Stimulated activated CD4-positive, alpha-beta T cell treated with anti-CD3 and anti-CD28 coated beads, TNF-alpha, amount 100 ng/mL, for 48 hours (primary cell): ENCODE measurements at regions not wholly inside any gene's neighbourhood (a gene's known extent, or its start where the extent isn't known, plus 50 kb on each side); places are given as distances from the start of the nearest gene placed in this dataset.

ENCODE experiments used
- DNase-seq, 3 donors: peaks; one replicate each; pipeline ENCODE4 v3.0.0-alpha.2; 2020; ENCODE audit warnings: low read depth in 3 of 3

DNA sequence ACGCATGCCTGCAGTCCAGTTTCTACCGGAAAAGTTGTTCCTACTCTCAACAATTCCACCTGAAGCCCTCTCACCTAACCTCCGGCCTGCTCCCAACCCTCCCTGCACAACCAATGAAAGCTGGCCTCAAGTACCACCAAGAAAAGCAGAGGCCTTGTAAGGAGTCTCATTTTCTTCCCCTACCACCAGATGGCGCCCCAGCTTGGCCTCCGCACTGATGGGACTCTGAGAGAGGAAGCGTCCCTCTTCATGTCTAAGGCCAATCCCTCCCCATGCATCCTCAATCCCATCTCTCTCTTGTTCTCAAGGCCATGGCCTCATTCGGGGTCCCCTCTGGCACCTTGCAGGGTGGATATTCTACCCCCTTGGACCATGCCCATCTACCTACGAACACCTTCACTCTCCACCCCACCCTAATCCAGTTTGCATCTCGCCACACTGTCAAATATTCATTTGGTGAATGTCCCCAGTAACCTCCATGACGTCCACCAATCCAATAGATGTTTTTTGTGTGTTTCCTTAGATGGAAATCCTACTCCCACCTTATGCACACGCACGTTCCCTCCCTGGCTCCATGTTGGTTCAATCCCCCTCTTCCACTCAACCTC is 412.8 kb downstream of the ZNF536 start:
- peak; percentile 21 to 41 (median 36) for DNase-seq

DNA sequence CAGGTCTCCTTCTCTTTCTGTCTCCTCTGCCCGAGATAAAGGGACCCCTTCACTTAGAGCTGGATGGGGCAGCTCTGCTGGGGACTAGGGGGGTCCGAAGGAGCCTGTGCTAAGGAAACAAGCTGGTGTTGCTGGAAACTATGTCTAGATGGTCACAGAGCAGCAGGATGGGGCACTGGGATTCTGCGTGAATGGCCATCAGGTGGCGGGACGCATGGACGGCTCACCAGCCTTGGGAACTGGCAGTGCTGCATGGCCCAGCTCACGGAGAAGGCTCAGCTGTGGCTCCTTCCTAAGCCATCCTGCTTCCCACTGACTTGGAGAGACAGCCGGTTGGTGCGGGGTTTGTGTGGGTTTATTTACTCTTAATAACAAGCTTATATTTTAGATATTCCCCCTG is 411.8 kb downstream of the ZNF536 start:
- DNase-seq, result no peak

DNA sequence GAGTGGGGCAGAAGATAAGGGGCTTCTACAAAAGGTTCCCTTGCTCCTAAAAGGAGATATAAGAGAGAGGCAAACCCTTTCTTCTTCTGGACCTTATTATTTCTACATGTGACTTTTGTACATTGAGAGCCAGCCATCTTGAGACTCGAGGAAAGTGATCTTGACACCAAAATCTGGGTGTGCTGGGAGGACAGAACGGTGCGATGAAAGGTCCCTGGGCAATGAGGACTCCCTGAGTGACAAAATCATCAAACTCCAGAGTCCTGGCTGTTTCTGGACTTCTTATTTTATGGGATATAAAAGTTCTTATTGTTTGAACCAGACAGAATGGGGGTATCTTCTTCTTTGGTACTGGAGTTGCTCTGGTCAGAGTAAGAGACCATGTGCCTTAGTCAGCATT is 411.0 kb downstream of the ZNF536 start:
- DNase-seq, result no peak

DNA sequence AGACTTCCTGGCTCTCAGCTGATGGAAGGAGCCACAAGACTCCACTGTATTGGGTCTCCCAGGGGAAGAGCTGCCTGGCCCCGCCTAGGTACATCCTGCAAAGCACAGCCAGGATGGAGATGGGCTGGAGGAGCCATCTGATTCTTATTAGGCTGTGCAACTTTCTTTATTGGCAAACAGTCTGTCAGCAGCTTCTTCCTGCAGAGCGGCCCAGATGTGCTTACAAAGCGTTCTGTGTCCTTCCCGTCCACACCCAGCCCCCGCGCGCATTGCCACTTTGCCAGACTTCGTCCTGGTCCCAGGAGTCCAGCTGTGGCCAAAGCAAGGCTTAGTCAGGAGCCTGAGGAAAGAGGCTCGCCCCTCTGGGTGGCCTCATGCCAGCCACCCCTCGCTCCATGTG is 409.3 kb downstream of the ZNF536 start:
- DNase-seq, result no peak

DNA sequence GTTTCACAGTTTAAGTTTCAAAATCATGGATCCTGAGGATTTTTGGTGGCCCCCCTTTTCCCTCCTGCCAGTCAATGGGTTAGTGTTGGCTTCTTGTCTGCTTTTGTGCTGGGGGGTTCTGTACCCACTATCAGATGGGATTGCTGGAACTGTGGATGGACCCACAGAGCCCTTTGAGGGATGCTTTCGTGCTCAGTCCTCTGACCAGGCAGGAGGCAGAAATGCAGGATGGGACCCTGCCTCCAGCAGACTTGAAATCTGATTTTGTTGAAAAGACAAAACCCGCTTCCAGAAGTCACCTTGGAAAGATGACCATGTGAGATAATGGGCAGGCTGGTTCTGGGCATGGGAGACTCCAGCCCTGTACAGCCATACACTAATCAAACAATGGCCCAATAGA is 408.9 kb downstream of the ZNF536 start:
- no peak for DNase-seq

DNA sequence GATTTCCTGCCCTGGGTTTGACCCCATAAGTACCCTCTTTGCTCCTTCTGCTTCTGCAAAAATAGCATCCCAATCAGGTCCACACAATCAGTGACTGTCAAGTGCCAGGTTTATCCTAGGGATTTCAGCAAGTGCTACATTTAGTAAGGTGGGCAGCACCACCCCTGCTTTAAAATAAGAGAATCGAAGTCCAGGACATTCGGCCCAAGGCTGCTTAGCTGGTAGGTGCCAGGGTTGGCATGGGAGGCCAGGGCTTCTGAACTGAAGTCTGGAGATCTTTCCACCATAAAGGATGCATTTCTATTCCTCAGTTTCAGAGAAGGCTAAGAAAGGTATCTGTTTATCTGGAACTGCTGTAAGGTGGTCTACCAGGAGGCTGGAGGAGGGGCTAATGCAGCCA is 408.3 kb downstream of the ZNF536 start:
- no peak for DNase-seq

DNA sequence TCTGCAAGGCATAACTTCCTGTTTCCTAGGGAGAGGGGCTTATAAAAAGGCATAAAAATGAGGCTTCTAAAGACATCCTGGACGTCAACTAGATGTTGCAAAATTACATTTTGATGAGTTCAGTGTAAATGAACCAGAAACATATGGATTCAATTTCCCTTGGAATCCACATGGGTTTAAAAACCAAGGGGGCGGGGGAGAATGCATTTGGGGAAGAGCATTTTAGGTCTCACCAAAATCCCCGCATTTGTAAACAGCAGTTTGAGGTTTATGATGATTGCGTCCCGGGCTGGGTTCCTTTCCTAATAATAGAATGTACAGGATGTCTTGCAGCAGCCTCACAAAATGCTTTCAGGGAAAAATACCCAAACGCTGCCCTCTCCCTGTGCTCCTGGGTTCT is 407.8 kb downstream of the ZNF536 start:
- DNase-seq, result no peak

DNA sequence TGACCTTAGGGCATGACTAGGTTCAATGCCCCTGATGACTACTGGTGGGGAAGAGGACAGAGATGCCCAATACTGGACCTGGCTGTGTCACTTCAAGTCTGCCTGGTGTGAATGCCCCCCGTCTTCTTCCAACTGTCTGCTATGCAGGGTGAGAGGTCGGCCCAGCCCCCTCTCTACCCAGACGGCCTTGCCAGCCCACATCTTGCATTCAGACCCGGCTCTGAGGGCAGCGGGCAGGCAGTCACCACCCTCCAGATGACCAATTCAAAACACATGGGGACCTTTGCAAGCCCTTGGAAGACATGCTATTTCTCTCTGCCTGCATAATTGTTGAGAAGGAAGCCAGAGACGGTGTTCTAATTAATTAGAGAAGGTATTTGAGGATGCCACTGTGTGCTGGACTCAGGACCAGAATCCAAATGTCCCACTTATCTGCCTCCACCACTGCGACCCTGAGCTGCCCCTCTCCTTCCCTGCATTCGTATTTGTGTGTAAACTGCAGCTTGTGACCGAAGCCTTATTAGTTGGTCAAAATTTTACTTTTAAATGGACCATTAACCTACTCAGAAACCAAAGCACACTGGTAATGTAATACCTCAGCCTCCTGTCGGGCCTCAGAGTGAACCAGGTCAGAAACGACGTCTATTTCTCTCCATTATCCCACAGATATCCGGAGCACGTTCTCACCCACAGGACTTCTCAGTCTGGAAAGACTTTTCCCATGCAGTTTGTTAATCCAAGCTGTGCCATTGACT is 407.0 kb downstream of the ZNF536 start:
- no peak for DNase-seq

DNA sequence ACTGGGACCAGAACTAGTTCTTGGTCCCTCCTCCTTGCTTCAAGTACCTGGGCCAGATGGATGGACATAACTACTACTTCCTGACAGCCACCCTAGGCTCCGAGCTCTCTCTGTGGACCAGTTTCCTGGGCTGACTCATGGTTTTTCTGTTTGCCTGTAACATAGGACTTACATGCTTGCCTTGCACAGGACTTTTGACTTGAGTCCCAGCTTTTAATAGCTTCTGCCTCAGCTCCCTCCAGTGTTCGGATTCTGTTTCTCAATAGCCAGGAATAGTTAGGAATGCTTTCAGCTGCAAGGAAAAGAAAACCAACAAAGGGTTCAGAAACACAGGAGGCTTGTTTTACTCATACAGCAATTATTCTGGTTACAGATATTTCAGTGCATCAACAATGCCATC is 405.9 kb downstream of the ZNF536 start:
- DNase-seq, result no peak

DNA sequence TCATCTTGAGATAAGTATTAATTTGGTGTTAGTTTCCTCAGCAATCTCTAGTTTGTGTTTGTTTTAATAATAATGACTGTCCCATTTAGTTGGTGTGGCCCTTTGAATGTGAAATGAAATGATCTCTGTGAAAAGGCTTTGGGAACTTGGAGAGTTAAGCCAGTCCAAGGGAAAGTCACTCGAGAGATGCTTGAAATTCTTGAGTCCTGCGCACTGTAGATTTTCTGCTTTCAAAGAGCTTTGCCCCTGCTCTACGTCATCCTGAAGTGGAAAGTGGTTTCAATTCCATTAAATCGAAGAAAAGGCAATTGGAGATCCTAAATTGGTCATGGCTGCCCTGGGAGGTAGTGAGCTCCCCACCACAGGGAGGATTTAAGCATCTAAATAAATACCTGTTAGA is 403.8 kb downstream of the ZNF536 start:
- DNase-seq, result no peak

DNA sequence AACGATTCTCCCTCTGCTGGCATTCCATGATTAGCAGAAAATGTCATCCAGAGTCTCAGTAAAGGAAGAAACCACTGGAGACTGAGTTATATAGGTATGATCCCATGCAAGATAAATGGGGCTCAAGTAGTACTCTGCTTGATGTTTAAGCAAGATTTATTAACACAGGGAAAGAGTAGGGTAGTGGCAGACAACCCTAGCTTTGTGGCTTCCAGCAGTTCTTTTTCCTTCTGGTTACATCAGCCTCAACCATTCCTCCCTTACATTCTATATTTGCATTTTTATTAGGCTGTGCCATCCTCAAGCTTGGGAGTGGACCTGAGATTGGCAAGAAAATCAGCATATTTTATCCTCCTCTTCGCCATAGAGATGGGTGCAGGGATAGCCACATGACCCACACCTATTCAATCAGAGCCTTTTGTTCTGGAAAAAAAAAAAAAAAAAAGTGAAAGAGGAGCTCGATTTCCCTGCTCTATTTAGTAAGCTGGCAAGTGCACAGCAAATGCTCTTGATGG is 402.1 kb downstream of the ZNF536 start:
- DNase-seq, result no peak

DNA sequence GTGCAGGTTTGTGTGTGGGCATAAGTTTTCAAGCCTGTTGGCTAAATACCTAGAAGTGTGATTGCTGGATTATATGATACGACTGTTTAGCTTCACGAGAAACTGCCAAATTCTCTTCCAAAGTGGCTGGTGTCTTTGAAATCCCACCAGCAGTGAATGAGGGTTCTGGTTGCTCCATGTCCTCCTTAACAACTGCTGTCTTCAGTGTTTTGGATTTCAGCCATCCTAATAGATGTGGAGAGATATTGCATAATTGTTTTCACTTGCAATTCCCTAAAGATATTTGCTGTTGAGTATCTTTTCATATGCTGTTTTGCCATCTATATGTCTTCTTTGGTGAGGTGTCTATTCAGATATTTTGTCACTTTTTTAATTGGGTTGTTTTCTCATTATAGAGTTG is 390.5 kb downstream of the ZNF536 start:
- DNase-seq, result no peak

DNA sequence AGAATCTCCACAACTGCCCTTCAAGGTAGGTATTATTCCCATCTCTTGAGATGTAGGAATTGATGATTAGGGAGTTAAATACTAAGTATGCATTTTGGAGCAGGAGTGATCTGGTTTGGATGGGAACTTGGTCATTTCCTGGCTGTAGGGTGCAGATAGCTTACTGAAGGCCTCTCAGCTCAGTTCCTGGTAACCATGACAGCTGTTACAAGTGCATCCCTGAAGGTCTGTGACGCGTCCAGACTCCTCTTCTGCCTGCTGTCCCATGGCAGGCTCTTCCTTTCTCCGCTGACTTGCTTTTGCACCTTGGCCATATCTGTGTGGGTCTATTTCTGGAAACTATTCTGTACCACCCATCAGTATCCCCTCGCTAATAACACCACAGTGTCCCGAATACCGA is 387.8 kb downstream of the ZNF536 start:
- DNase-seq, result no peak

DNA sequence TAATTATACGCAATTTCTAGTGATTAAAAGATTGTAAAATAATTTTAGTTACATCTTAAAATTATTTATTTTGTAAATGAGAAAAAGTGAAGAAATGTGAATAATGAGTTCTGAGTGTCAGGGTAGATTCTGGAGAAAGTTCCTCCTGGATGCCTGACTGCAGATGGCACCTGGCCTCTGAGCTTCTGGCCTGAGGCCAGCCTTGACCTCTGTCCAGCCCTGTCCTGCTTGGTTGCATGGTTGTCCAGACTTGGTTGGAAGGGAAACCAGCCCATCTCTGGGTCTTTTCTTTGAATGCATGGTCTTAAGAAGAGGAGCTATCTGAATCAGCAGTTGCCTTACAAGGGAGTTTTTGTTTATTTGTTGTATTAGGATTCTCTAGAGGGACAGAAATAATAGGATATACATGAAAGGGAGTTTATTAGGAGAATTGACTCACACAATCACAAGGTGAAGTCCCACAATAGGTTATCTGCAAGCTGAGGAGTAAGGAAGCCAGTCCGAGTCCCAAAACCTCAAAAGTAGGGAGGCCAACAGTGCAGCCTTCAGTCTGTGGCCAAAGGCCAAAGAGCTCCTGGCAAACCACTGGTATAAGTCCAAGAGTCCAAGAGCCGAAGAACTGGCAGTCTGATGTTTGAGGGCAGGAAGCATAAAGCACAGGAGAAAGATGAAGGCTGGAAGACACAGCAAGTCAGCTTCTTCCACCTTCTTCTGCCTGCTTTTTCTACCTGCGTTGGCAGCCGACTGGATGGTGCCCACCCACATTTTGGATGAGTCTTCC is 385.8 kb downstream of the ZNF536 start:
- DNase-seq, result no peak

DNA sequence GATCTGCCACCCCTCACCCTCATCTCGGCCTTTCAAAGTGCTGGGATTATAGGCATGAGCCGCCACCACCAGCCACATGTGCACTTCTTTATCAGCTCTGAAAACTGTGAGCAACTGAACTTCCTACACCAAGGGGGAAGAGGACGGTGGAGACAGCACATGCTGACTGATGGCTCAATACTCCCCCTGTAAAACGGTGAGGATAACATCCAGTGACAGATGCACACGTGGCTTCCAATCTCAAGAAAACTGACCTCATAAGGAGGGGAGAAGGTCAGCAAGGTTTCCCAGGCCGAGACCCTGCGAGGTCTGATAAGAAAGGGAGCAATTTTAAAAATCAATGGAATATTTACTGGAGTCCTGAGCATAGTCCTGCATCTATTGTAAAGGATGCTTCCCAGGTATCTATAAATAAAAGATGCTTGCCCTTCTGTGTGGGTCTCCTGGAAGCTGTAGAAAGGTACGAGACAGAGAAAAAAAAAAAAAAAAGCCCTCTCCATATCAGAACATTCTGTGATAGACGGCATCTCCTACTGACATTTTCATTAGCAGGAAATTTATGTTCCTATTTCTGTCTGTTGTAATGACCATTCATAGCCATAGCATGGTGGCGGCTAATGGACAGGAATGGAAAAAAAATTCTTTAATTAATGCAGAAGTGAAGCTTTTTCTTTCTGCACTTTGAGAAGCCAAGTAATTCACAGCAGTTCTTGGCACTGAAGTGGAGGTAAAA is 385.1 kb downstream of the ZNF536 start:
- DNase-seq, result no peak

DNA sequence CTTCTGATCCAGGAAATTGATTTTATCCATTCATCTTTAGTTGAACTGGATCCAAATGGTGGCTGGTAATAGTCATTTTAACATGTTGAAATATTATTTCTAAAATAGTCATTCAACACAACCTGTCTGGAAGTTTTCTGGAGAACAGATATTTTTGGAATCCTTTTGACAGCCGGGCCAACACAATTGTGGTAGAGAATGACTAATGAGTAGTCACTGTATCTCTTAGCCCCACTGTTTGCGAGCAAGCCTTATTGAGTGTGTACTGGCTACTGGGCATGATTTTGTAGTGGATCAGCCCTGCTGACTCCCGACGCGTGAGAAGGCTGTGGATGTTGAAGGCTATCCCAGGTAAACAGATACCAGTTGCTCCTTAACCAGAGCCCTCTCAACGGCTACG is 383.4 kb downstream of the ZNF536 start:
- no peak for DNase-seq

DNA sequence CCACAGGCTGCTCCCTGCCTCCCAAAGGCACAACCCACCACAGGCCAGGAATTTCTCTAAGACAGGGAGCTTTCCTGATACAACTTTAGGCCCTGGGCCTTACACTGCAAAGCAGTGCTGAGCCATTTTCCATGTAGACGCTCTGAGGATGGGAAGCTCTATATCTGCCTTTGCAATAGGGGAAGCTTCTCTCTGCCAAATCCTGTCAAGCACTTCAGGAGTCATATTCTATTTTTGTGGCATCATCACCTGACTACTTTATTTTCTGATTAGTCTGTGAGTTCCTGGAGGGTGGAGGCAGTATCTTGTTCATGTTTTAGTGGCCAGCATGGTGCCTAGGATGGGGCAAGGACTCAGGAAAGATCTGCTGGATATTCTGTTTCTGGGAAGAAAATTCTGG is 382.0 kb downstream of the ZNF536 start:
- DNase-seq, result no peak

DNA sequence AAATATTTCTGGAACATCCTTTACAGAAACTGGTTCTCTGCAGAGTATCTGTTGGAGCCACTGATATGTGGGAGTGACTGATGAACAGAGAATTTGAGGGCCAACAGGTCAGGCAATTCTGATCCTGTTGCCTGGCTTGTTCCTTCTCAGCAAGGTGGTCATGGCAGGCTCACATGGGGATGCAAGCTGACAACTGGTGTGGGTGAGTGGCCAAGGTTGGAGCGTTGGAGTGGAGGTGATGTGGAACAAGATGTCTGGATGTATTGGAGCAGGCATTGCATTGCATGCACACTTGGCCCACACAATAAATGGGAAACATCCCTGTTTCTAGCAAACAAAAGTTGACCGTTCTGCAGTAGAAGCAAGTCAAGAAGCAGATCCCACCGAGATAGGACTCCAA is 380.7 kb downstream of the ZNF536 start:
- no peak for DNase-seq

DNA sequence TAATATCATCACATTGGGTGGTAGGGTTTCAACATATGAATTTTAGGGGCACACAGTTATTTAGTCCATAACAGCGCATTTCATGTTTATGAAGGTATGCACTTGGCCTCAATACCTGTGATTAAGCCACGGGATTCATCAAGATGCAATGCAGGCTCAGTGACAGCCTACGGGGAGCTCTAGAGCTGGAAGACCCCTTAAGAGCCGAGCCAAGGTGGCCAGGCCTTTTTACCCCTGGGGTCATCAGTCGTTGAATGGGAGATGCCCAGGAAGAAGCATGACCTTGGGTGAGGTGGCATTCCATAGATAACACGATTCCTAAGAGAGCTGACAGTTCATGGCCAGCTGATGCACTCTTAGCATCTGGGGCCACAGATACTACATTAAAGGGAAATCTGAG is 380.0 kb downstream of the ZNF536 start:
- DNase-seq, result no peak

DNA sequence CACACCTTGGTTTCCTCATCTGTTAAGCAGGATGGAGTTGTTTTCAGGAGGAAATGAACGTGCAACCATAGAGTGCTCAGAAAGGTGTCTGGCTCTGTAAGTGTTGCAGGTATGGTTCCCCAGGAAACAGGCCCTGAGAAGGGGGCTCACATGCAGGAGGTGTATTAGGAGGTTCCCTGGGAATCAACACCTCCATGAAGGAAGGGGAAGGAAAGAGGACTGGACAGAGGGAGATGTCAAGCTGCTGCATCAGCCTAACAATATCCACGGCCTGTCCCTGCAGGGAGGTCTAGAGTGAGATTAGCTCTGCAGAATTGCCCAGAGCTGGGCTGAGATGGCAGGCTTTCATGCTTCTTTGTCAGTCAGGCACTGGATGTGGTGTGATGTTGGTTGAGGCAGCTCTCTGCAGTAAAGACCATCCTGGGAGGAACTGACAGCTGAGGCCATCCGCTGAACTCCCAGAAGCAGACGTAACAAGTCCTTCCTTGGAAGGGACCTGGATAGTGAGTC is 373.3 kb downstream of the ZNF536 start:
- DNase-seq, result no peak

DNA sequence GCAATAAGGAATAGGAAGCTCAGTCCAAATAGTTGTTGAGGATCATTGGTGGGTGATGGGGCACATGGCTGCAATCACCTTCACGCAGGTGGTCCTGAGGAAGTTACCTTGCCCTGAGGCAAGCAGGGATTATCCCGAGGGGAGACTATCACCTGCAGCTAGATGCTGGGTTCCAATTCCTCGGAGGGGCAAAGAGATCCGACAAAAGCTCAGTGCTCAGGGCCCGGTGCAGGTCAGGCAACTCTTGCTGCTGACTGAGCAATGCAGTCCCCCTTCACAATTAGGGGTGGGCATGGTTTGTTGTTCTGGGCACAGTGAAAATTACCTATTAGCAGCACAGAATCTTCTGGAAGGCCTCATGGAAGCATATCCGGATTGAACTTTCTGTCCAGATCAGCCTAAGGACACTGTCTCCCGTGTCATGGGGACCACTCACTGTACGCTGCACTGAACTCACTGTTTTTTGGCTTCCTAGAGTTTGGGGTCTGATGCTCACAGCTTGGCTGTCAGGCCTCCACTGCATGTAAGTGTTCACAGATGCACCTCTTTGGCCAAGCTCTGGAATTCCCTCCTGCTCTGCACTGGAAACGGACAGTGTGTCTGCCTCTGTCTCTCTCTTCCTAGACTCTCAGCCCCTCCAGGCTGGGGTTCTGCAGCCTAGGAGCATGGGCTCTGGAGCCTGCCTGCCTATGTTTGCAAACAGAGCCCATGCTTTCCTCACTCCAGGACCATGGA is 372.7 kb downstream of the ZNF536 start:
- DNase-seq, result no peak
